Immature natural killer cell (primary cell): ENCODE measurements at regions not wholly inside any gene's neighbourhood (a gene's known extent, or its start where the extent isn't known, plus 50 kb on each side); places are given as distances from the start of the nearest gene placed in this dataset.
"Not testable (repeated sequence)": the region's sequence is repeated elsewhere in the genome, so short reads cannot be mapped to it uniquely, and the experiment has no call there.

Experiments used
- DNase-seq, 3 donors: peaks; one replicate each; pipeline ENCODE4 v3.0.0; 2022; ENCODE audit warnings: mixed read lengths in 1 of 3
- H3K27ac Mint-ChIP-seq, 6 donors: one replicate each; pipeline ENCODE4 v1.8.0; 2020; ENCODE audit warnings: mixed read lengths in 6 of 6, mild to moderate bottlenecking in 5 of 6, inconsistent platforms in 4 of 6, moderate library complexity in 3 of 6
- H3K27me3 Mint-ChIP-seq, 3 donors: one replicate each; pipeline ENCODE4 v1.8.0; 2020 to 2021; ENCODE audit warnings: low read depth in 3 of 3, mild to moderate bottlenecking in 3 of 3, mixed read lengths in 3 of 3, moderate library complexity in 3 of 3, inconsistent platforms in 1 of 3
- H3K36me3 Mint-ChIP-seq, 3 donors: one replicate each; pipeline ENCODE4 v1.8.0; 2020; ENCODE audit warnings: mixed read lengths in 3 of 3, inconsistent platforms in 2 of 3, mild to moderate bottlenecking in 2 of 3
- H3K4me1 Mint-ChIP-seq, 2 donors: one replicate each; pipeline ENCODE4 v1.8.0; 2020; ENCODE audit warnings: inconsistent platforms in 2 of 2, mild to moderate bottlenecking in 2 of 2, mixed read lengths in 2 of 2, moderate library complexity in 1 of 2
- H3K4me3 Mint-ChIP-seq, 5 donors: one replicate each; pipeline ENCODE4 v1.8.0; 2020; ENCODE audit warnings: mild to moderate bottlenecking in 5 of 5, mixed read lengths in 5 of 5, inconsistent platforms in 3 of 5, moderate library complexity in 3 of 5
- H3K9me3 Mint-ChIP-seq, 6 donors: one replicate each; pipeline ENCODE4 v1.8.0; 2020; ENCODE audit warnings: mild to moderate bottlenecking in 6 of 6, mixed read lengths in 6 of 6, inconsistent platforms in 4 of 6, moderate library complexity in 3 of 6

GRCh38 chr21:17127395-17127794, 385.4 kb upstream of the CXADR start:
- not testable (repeated sequence) for H3K4me3 Mint-ChIP-seq, H3K4me1 Mint-ChIP-seq

GRCh38 chr21:17128132-17128531, 384.7 kb upstream of the CXADR start:
- no peak overlapping the region for H3K27ac Mint-ChIP-seq
- H3K36me3 Mint-ChIP-seq: no peaks in the 10 kb centered on the region
- no peaks in the 10 kb centered on the region for H3K27me3 Mint-ChIP-seq
- no peaks in the 10 kb centered on the region for H3K4me1 Mint-ChIP-seq
- peaks cover 3 to 24% (median 7%) of the 10 kb centered on the region in 6 donors for H3K9me3 Mint-ChIP-seq
- DNase-seq: no peak
- no peak overlapping the region for H3K4me3 Mint-ChIP-seq

More at GRCh38 chr21:17127395-17127794, 385.4 kb upstream of the CXADR start:
- H3K27me3 Mint-ChIP-seq, DNase-seq, H3K27ac Mint-ChIP-seq, H3K36me3 Mint-ChIP-seq: not testable (repeated sequence)
- H3K9me3 Mint-ChIP-seq: peaks cover 2 to 22% (median 6%) of the 10 kb centered on the region in 6 donors

GRCh38 chr21:17139159-17139558, 373.7 kb upstream of the CXADR start:
- peaks cover 2 to 18% of the 10 kb centered on the region in 2 donors for H3K4me1 Mint-ChIP-seq
- H3K27me3 Mint-ChIP-seq, DNase-seq, H3K36me3 Mint-ChIP-seq: not testable (repeated sequence)
- peaks cover 4 to 38% (median 23%) of the 10 kb centered on the region in 6 donors for H3K9me3 Mint-ChIP-seq
- peak overlapping the region in 3 of 6 donors; percentile 10 to 28 (median 21) for H3K27ac Mint-ChIP-seq
- peak overlapping the region; percentile 14 to 86 (median 68) for H3K4me3 Mint-ChIP-seq

DNA sequence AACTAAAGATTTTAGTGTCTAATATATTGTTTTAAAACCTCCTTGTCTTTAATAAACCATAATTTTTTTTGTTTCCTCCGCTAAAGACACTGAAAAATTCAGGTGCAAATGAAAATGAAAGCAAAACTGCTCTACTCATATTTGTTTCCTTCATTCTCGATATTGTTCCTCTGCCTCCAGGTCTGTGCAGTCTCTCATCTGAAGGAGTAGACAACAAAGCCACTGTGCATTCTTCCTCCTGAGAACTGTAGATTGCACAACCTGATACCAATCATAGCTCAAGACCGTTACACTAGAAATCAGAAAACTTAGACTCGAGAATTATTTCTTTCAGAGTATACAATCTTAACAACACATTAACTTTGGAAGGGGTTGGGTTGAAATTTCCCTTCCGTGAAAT, 373.1 kb upstream of the CXADR start:
- Mint-ChIP-seq H3K27me3 (no peaks in the 10 kb centered on the region), H3K4me1 (peaks cover 2 to 18% of the 10 kb centered on the region in 2 donors), H3K9me3 (peaks cover 4 to 41% (median 21%) of the 10 kb centered on the region in 6 donors), H3K4me3 (peak overlapping the region; percentile 69 to 86 (median 80)), H3K27ac (peak overlapping the region in 5 of 6 donors; percentile 10 to 64 (median 63)), H3K36me3 (peaks cover 0 to 4% (median 0%) of the 10 kb centered on the region in 3 donors)
- DNase-seq: no peak

GRCh38 chr21:17146426-17146825, 366.4 kb upstream of the CXADR start:
- H3K27me3 Mint-ChIP-seq: no peaks in the 10 kb centered on the region
- no peaks in the 10 kb centered on the region for H3K4me1 Mint-ChIP-seq
- no peak for DNase-seq
- no peak overlapping the region for H3K4me3 Mint-ChIP-seq
- no peaks in the 10 kb centered on the region for H3K36me3 Mint-ChIP-seq
- H3K9me3 Mint-ChIP-seq: peaks cover 7 to 58% (median 31%) of the 10 kb centered on the region in 6 donors
- no peak overlapping the region for H3K27ac Mint-ChIP-seq

DNA sequence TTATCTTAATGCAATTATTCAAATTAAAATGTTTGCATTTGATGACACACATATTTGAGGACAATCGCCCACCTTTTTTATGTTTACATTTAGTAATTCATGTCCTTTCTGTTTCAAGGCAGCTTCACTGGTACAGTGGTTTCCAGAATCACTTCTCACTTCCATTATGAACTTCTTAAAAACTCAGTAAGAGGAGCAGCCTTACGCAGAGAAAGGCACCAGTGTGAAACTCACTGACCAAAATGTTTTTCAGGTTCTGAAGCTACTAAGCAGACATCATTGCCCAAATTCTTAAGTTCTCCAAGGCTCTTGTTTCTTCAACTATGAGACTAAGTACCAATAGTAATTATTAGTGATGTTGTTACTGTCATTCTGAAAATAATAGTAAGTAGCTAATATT, 353.1 kb upstream of the CXADR start:
- H3K27ac Mint-ChIP-seq: no peak overlapping the region

DNA sequence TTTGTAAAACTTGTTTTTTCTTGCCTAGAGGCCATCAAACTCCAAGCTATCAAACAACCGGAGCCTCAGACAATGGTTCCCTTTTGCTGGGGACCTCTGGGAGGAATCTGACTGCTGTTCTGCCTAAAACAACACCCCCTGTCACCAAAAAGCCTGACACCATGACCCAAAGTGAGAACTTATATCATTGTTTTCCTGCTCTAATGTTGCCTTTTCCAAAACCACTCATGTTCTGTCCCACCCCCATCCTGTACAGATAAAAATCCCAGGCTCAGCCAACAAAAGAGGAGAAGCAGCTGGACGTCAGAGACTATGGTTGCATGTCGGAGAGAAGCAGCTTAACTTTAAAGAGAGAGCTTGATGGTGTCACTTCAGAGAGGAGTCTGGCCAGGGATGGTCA, 327.2 kb upstream of the CXADR start:
- Mint-ChIP-seq H3K27me3 (peaks cover 0 to 3% (median 0%) of the 10 kb centered on the region in 3 donors), H3K27ac (no peak overlapping the region), H3K4me3 (no peak overlapping the region), H3K9me3 (peaks cover 17 to 70% (median 41%) of the 10 kb centered on the region in 6 donors), H3K4me1 (no peaks in the 10 kb centered on the region), H3K36me3 (peaks cover 0 to 1% (median 0%) of the 10 kb centered on the region in 3 donors)
- DNase-seq: no peak

More for the DNA sequence above, 353.1 kb upstream of the CXADR start:
- no peaks in the 10 kb centered on the region for H3K4me1 Mint-ChIP-seq
- no peaks in the 10 kb centered on the region for H3K36me3 Mint-ChIP-seq
- no peak for DNase-seq
- H3K9me3 Mint-ChIP-seq: peaks cover 4 to 47% (median 21%) of the 10 kb centered on the region in 6 donors
- no peaks in the 10 kb centered on the region for H3K27me3 Mint-ChIP-seq
- H3K4me3 Mint-ChIP-seq: no peak overlapping the region

DNA sequence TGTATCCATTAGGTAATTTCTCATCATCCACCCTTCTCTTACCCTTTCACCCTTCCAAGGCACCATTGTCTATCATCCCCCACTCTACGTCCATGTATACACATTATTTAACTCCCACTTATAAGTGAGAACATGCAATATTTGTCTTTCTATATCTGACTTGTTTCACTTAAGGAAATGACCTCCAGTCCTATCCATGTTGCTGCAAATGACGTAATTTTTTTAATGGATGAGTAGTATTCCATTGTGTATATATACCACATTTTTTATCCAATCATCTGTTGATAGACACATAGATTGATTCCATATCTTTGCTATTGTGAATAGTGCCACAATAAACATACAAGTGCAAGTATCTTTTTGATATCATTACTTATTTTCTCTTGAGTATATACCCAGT, 322.9 kb upstream of the CXADR start:
- no peaks in the 10 kb centered on the region for H3K4me1 Mint-ChIP-seq
- H3K9me3 Mint-ChIP-seq: peaks cover 22 to 79% (median 53%) of the 10 kb centered on the region in 6 donors
- H3K27ac Mint-ChIP-seq: no peak overlapping the region
- DNase-seq: no peak
- peaks cover 0 to 4% (median 0%) of the 10 kb centered on the region in 3 donors for H3K36me3 Mint-ChIP-seq
- H3K4me3 Mint-ChIP-seq: no peak overlapping the region
- peaks cover 0 to 3% (median 0%) of the 10 kb centered on the region in 3 donors for H3K27me3 Mint-ChIP-seq

DNA sequence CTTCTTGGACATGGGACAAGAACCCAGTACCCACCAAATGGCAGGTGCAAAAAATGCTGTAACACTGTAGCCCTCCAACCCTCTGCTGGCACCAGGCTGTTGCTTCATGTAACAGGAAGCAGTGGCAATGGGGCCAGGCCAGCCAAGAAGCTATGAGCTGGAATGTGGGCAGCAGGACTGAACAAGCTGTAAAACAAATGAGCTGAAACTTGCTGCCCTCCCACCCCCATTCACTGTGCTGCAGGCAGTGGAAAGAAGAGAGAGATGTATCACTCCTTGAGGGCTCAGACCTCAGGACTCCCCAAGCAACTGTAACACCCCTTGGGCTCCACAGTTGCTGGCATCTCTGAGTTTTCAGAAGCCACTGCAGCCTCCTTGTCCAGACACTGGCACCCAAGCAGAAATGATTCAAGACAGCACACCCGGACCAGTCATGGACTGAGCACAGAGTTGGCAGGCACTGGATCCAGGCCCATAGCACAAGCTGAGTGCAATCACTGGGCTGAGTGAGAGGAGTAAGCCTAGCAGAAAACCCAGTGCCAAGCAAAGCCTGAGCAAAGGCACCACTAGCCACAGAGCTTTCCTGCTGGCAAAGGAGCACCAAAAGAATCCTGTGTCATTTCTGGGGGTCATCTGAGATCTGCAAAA, 321.4 kb upstream of the CXADR start:
- Mint-ChIP-seq H3K36me3 (peaks cover 0 to 4% (median 0%) of the 10 kb centered on the region in 3 donors), H3K27ac (peak overlapping the region in 1 of 6 donors; percentile 19), H3K9me3 (peaks cover 16 to 70% (median 45%) of the 10 kb centered on the region in 6 donors), H3K27me3 (no peaks in the 10 kb centered on the region), H3K4me3 (no peak overlapping the region), H3K4me1 (no peaks in the 10 kb centered on the region)
- DNase-seq: no peak

- DNase-seq: no peak
- Mint-ChIP-seq H3K9me3 (peaks cover 14 to 69% (median 46%) of the 10 kb centered on the region in 6 donors), H3K36me3 (peaks cover 0 to 7% (median 4%) of the 10 kb centered on the region in 3 donors), H3K4me1 (no peaks in the 10 kb centered on the region), H3K27me3 (peaks cover 0 to 2% (median 0%) of the 10 kb centered on the region in 3 donors), H3K27ac (no peak overlapping the region), H3K4me3 (no peak overlapping the region)
Observed at GRCh38 chr21:17195351-17195750, 317.5 kb upstream of the CXADR start.

DNA sequence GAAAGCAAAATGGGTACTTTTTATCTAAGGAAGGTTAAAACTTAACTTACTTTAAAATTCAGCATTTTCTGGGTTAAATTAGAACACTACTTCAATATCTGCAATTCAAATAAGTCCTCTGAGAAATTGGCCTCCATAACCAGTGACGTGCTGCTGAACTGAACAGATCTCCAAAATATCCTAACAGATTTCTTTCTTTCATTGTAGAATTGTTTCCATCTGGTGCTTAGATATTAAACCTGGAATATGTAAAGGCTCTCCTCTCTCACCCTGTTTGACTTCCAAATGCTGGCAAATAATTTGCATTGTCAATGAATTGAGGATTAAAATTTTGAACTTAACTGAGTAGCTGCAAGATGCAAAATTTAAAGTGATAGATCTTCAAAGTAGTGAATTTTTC, 316.9 kb upstream of the CXADR start:
- no peaks in the 10 kb centered on the region for H3K4me1 Mint-ChIP-seq
- peaks cover 0 to 7% (median 4%) of the 10 kb centered on the region in 3 donors for H3K36me3 Mint-ChIP-seq
- H3K9me3 Mint-ChIP-seq: peaks cover 10 to 70% (median 46%) of the 10 kb centered on the region in 6 donors
- no peak overlapping the region for H3K27ac Mint-ChIP-seq
- peaks cover 0 to 2% (median 0%) of the 10 kb centered on the region in 3 donors for H3K27me3 Mint-ChIP-seq
- H3K4me3 Mint-ChIP-seq: no peak overlapping the region
- no peak for DNase-seq

- Mint-ChIP-seq H3K36me3 (peaks cover 0 to 7% (median 4%) of the 10 kb centered on the region in 3 donors), H3K4me3 (no peak overlapping the region), H3K4me1 (no peaks in the 10 kb centered on the region), H3K27ac (no peak overlapping the region), H3K27me3 (peaks cover 0 to 2% (median 0%) of the 10 kb centered on the region in 3 donors), H3K9me3 (peaks cover 12 to 72% (median 50%) of the 10 kb centered on the region in 6 donors)
- no peak for DNase-seq
Observed at GRCh38 chr21:17196623-17197022, 316.2 kb upstream of the CXADR start.

- Mint-ChIP-seq H3K4me3 (no peak overlapping the region), H3K4me1 (no peaks in the 10 kb centered on the region), H3K27ac (no peak overlapping the region), H3K9me3 (peaks cover 11 to 72% (median 45%) of the 10 kb centered on the region in 6 donors), H3K27me3 (peaks cover 0 to 2% (median 0%) of the 10 kb centered on the region in 3 donors), H3K36me3 (peaks cover 0 to 7% (median 0%) of the 10 kb centered on the region in 3 donors)
- DNase-seq: no peak
Observed at GRCh38 chr21:17197996-17198395, 314.8 kb upstream of the CXADR start.

DNA sequence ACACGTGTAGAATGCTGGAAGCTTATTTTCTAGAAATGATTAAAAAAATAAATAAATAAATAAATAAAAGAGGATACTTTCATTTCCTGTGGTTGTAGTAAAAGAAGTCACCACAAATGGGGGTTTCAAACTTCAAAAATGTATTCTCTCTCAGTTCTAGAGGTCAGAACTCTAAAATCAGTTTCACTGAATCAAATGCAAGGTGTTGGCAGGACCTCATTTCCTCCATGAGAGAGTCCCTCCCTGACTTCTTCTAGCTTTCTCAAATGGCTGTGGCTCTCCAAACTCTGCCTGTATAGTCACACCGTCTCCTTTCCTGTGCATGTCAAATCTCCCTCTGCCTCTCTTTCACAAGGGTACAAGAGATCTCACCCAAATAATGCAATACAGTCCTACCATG, 312.6 kb upstream of the CXADR start:
- no peak for DNase-seq
- H3K4me1 Mint-ChIP-seq: no peaks in the 10 kb centered on the region
- peaks cover 0 to 2% (median 1%) of the 10 kb centered on the region in 3 donors for H3K27me3 Mint-ChIP-seq
- H3K36me3 Mint-ChIP-seq: peaks cover 0 to 7% (median 0%) of the 10 kb centered on the region in 3 donors
- H3K27ac Mint-ChIP-seq: no peak overlapping the region
- H3K4me3 Mint-ChIP-seq: no peak overlapping the region
- H3K9me3 Mint-ChIP-seq: peaks cover 12 to 73% (median 50%) of the 10 kb centered on the region in 6 donors
